22Rv1 (cell line): ENCODE measurements at regions not wholly inside any gene's neighbourhood (a gene's known extent, or its start where the extent isn't known, plus 50 kb on each side); places are given as distances from the start of the nearest gene placed in this dataset.

ENCODE experiments used
- H3K27ac ChIP-seq: fragments of 450-650 bp; 2 replicates; pipeline ENCODE4 v1.5.1; 2017
- ZFX ChIP-seq: fragments of 450-650 bp; IDR thresholded peaks from 2 replicates; pipeline ENCODE4 v1.6.1; 2017; ENCODE audit warnings: antibody characterized with exemption, borderline replicate concordance
- TF ChIP-seq, protein P1 (sequence below): fragments of 450-650 bp; IDR thresholded peaks from 2 replicates; pipeline ENCODE4 v1.5.1; 2017; ENCODE audit warnings: mild to moderate bottlenecking

DNA sequence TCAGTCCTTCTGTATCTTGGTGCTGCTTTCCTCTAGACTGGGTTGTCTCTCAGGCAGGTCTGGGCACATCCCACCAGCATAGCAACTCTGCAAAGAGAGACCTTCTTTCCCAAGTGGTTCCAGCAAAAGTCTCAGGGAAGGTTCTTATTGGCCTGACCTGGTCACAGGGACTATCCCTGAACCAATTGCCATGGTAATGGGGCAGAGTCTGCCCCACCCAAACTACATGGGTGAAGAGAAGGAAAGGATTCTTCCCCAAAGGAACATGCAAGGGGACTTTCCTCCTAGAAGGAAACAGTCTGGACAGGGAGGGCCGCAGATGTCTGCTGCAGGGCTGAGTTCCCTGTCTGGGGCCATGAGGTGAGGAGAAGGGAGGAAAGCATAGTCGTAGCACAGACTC lies 122.2 kb upstream of the NCOR2 start:
- H3K27ac ChIP-seq, result no peak overlapping the region
- TF ChIP-seq, protein P1, sequence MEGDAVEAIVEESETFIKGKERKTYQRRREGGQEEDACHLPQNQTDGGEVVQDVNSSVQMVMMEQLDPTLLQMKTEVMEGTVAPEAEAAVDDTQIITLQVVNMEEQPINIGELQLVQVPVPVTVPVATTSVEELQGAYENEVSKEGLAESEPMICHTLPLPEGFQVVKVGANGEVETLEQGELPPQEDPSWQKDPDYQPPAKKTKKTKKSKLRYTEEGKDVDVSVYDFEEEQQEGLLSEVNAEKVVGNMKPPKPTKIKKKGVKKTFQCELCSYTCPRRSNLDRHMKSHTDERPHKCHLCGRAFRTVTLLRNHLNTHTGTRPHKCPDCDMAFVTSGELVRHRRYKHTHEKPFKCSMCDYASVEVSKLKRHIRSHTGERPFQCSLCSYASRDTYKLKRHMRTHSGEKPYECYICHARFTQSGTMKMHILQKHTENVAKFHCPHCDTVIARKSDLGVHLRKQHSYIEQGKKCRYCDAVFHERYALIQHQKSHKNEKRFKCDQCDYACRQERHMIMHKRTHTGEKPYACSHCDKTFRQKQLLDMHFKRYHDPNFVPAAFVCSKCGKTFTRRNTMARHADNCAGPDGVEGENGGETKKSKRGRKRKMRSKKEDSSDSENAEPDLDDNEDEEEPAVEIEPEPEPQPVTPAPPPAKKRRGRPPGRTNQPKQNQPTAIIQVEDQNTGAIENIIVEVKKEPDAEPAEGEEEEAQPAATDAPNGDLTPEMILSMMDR, result no peak
- TF ChIP-seq ZFX, result no peak

DNA sequence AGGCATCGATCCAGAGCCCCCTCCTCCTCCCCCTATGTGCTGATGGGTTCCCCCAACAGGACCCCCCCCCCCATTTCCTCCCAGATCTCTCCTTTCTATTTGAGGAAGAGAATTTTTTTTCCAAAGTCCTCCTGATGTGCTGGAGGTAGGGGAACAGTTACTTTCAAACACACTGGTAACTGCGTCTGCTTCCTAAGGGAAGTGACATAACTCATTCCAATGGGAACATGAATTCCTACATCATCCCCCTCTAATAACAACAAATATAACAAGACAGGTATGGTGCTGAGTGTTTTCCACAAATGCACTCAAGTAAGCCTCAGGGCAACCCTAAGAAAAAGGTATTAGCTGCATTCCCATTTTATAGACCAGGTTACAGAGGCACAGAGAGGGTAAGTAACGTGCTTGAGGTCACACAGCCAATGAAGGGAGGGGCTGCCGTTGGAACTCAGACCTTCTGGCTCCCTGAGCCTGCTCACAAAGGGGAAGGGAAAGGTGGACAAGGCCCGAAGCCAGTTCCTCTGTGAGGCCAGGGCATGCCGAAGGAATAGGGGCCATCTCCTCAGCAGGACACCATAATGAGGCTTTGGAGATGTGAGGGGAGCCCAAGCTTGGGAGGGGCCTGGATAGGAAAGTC lies 121.1 kb upstream of the NCOR2 start:
- no peak for TF ChIP-seq ZFX
- TF ChIP-seq, protein P1, result no peak
- no peak overlapping the region for H3K27ac ChIP-seq

DNA sequence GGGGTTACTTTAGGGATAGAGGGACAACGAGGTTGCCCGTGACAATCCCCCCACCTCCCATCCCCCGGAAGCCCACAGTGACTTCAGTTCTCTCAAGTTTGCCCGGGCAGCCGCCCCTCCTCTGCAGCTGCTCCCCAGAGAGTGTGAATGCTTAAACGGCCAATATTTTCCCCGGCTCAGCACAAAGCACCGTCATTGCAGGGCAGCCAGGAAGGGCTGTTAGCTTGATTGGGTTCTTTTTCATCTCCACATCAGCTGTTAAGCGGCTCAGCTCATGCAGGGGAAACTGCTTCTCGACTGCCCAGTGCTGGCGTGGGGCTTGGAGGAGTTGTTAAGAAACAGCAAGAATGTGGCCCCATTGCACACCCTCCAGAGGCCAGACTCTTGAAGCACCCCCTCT lies 120.5 kb upstream of the NCOR2 start:
- TF ChIP-seq, protein P1, result no peak
- TF ChIP-seq ZFX, result no peak
- no peak overlapping the region for H3K27ac ChIP-seq

DNA sequence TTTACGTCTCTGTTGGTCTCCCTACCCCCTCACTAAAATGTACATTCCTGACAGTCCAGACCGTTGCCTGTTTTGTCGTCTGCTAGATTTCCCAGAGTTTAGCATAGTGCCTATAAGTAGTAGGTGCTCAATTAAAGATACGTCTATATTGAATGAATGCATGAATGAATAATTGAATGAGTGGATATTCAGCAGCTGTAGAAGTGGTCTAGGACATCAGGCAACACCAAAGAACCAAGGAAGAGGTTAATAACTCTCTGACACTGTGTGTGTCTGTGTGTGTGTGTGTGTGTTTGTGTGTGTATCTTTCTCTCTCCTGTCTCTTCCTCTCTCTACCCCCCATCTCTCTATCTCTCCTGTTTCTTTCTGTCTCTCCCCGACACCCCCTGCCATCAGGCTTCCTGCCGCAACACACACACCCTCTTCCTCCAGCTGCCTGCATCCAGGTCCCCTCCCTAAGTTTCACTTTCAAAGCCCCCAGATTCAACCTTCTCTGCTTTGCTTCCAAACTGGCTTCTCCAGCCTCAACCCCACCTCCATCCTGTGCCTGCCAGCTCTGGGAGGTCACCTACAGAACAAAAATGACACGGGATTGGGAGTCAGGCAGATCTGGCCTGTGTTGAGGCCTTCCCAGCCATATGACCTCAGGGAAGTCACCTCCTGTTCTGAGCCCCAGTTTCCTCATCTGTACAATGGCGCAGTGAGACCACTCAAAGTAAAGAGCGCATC lies 119.9 kb upstream of the NCOR2 start:
- TF ChIP-seq, protein P1, result no peak
- TF ChIP-seq ZFX, result no peak
- H3K27ac ChIP-seq, result no peak overlapping the region

DNA sequence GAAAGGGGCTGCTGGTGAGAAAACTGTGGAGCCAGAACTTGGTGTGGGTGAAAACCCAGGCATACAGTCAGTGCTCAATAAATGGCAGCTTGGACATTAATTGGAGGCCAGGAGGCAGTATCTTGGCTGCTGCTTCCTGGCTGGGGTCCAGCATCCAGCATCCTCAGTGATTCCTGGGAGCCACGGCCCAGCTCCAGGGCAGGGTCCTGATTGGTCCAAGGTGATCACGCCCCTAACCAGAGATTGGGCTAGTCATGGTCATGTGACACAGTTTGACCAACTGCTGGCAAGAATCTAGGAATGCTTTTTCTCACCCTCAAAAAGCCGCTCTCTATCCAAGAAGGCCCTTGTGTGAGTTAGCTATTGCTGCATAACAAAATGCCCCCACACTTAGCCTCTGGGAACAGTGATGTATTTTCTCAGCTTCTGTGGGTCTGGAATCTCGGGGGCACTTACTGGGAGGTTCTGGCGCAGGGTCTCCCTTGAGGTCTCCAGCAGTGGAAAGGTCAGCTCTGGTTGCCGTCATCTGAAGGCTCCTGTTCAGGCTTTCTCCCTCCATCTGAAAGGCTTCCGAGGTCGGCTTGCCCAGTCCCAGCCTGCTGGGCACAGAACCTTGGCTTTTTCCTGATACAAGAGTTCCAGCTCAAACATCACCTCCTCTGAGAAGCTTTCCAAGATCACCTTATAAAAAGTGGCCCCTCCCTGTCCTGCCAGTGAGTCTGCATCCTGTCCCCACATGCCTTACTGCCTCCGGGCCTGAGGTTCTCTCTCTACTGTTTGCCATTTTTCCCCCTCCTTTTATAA lies 119.2 kb upstream of the NCOR2 start:
- TF ChIP-seq, protein P1, result no peak
- no peak for TF ChIP-seq ZFX
- no peak overlapping the region for H3K27ac ChIP-seq

DNA sequence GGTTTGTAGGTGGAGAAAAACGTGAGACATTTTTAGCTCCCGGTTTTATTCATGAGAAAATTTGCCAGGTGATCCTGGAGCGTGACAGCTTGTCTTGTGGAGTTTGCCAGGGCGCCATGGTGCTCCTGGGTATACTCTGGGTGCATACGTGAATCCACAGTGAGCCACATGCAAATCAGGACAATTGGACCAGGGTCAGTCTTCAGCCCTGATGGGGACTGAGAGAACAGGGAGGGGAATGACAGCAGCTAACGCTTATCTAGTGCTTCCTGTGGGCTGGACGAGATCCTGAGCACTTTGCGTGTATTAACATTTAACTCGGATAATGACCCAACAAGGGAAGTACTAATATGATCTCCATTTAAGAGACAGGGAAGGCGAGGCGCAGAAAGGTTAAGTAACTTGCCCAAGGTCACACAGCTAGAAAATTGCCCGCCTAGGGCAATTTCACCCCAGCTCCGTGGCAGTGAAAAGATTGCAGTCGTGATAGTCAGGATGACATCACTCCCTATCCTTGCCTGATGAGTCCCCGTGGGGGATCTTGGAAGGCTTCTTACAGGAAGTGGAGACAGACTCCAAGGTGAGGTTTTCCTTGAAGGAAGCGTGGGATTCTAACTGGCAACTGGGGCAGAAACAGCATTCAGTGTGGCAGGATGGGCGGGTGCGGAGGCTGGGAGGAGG lies 118.4 kb upstream of the NCOR2 start:
- H3K27ac ChIP-seq, result no peak overlapping the region
- TF ChIP-seq, protein P1, result no peak
- no peak for TF ChIP-seq ZFX
